HS-5 (cell line): ENCODE measurements at regions not wholly inside any gene's neighbourhood (a gene's known extent, or its start where the extent isn't known, plus 50 kb on each side); places are given as distances from the start of the nearest gene placed in this dataset.
"Not testable (repeated sequence)": the region's sequence is repeated elsewhere in the genome, so short reads cannot be mapped to it uniquely, and the experiment has no call there.

Experiments
- DNase-seq: peaks from one replicate; pipeline ENCODE4 v3.0.0-alpha.2; 2012; ENCODE audit warnings: low read depth

- DNase-seq, result no peak
These were observed 438.8 kb downstream of the EFNB2 start for GRCh38 chr13:106096661-106097092.

GRCh38 chr13:106095919-106096318 is 439.5 kb downstream of the EFNB2 start:
- DNase-seq, result no peak

GRCh38 chr13:106095406-106095805 is 440.1 kb downstream of the EFNB2 start:
- DNase-seq, result no peak

DNA sequence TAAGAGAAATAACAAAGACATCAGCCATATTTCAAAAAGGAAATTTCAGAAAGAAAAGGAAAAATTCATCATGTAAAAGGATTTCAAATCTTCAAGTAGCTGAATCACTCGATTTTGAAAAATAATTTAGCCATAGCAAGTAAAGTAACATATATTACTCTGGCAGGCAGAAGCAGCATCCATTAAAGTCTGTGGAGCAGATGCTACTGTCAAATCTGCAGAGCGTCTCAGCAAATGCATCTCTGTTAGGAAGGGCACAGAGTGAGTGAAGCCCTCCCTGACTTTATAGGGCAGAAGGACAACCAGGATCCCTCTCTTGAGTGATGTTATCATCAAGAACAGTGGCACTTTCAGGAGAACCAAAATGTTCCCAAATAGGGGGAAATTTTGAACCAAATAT is 445.5 kb downstream of the EFNB2 start:
- DNase-seq, result no peak

- DNase-seq, result no peak
These were observed 446.0 kb downstream of the EFNB2 start for GRCh38 chr13:106089261-106089980.

DNA sequence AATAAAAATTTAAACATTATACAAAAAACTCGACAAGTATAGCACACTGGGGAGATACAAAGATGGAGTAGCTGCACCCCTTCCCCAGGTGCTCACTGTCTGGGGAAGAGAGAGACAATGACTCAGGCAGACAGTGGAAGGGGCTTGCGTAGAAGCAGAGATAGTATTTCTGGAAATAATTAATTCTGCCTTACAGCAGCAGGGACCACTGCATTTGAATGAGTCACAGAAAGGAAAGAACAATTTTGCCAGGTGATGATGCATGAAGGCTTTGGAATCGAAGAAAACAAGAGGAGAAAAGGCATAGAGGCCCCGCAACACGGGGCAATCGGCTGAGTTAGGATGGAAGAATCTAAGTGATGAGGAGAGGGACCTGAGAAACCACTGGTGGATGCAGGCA is 447.4 kb downstream of the EFNB2 start:
- no peak for DNase-seq

DNA sequence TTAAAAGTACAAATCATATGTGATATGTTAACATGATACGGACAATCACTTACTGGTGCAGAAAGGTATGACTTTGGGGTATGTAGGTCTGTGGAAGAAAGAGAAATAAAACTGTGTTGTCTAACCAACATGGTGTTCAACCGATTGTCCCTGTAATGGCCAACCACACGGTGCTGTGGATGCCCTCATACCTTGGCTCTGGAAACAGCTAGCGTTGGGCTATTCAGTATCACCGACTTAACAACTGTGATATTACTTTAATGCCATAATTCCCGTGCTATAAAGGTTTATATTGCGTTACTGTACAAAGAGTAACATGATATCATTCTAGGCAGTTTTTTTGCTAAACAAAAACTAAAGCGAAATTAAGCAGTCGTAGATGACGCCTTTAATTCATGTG is 448.3 kb downstream of the EFNB2 start:
- DNase-seq, result no peak

DNA sequence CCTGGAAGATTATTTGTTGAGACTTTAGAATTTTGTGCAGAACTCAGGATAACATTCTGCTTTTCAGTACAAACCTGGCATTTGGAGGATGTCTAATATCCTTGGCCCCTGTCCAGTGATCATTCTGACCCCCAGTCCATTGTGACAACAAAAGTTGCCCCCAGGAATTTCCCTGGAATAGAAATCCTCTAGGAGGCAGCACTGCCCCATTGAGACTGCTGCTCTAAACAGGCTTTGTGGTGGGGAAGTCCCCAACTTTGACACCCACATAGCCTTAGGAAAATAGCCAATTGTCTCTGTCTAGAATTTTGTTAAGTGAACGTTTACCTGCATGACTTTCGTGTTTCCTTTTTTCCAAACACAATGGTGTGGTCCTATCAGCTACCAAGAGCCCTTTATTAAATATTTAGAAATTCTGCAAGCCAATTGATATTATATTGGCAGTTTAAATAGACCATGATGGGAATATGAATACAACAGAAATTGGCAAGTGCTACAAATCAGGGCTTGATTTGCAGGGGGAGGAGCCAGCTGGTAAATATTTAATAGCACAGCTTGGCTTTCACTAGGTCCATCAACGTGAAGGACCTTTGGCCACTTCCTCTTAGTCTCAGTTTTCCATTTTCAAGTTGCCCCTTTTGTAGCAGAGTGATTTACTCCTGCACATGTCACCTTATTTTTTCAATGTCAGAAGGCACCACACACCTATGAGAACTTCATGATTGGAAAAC is 451.7 kb downstream of the EFNB2 start:
- DNase-seq, result no peak

DNA sequence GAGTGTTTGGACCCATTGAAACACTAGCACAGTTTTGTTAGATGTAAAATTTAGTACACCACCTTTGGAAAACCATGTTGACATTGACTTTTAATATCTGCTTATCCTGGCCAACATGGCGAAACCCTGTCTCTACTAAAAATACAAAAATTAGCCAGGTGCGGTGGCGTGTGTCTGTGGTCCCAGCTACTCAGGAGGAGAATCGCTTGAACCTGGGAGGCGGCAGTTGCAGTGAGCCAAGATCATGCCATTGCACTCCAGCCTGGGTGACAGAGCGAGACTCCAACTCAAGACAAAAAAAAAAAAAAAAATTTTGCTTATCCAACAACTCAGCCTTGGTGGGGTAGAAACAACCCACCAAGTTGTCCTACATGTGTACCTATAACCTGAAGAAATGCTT is 454.2 kb downstream of the EFNB2 start:
- not testable (repeated sequence) for DNase-seq

DNA sequence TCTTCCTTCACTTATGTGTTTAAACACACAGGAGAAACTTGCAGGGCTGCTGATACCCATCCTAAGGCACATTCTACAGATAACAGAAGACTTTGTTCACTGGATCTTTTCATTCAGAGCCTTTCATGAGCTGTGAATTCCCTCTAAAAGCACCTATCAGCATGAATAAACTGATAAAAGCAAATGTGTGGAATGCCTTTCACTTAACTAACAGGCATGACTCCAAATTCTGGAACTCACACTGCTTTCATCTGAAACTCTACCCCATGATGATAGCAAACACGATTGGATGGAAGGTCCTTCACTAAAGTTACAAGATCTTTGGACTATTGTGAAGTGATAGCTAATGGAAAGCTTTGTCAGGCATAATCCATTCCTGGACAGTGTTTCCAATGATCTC is 457.3 kb downstream of the EFNB2 start:
- no peak for DNase-seq

- no peak for DNase-seq
These were observed 458.4 kb downstream of the EFNB2 start for GRCh38 chr13:106077017-106077416.

DNA sequence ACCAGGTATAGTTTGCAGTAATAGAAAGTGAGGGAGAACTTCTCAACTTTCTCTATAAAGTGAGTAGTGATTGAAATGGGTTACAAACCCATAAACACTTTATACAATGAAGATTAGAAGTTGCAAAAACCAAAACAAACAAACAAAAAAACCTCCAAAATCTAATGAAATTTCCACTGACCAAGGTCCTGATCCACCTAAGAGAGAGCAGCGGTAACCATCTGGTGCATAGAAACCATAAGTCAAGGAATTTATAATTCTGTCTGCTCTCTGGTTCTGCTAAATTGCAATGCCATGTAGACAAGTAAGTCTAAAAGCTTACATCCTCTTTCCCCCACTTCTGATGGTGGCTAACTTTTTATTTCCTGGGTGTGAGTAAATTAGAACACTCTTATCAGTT is 463.4 kb downstream of the EFNB2 start:
- no peak for DNase-seq

DNA sequence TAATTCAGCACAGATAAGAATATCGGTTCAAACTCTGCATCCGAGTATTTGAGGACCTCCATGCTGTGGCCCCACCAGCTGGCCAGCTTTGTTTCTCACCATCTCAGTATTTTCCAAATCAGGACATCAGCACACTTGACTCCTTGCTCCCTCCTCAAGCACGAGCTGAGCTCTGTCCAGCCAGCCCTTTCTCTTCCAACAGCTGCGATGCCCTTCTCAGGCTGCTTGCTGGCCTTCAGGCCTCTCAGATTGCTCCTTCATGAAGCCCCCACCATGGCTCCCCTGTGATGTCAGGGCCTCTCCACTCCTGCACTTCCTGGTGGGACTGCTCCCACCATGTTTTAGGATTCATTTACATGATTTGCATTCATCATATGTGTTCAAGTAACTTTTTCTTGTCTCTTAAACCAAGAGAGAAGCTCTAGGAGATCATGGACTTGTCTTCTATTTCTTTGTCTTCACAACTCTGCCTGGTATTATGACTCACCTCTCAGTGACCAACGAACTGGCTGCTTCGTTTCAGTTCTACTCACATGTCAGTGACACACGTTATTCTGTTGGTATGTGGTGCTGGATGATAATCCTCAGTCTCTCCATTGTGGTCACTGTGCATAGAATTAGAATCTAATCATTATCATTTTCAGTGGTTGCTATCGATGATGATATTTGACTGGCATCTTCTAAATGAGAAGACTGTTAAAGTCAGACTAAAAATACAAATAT is 471.7 kb downstream of the EFNB2 start:
- DNase-seq, result peak; percentile 59

GRCh38 chr13:106061781-106062180 is 473.7 kb downstream of the EFNB2 start:
- no peak for DNase-seq

DNA sequence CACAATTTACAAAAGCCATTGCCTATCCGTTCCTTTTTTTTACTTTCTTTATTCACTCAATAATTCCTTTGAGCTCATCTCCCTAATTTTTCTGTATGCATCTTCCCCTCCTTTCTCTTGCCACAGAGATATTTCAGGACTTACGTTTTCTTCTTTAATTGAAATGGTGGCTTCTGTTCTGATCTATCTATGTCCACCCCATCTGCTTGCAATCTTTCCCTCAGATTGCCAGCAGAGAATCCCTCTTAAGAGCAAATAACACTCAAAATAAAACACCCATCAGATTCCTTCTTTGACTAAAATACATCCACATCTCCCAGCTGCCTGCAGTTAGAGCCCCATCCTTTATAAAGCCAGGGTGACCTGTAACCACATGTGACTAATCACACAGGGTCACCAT is 478.6 kb downstream of the EFNB2 start:
- no peak for DNase-seq

DNA sequence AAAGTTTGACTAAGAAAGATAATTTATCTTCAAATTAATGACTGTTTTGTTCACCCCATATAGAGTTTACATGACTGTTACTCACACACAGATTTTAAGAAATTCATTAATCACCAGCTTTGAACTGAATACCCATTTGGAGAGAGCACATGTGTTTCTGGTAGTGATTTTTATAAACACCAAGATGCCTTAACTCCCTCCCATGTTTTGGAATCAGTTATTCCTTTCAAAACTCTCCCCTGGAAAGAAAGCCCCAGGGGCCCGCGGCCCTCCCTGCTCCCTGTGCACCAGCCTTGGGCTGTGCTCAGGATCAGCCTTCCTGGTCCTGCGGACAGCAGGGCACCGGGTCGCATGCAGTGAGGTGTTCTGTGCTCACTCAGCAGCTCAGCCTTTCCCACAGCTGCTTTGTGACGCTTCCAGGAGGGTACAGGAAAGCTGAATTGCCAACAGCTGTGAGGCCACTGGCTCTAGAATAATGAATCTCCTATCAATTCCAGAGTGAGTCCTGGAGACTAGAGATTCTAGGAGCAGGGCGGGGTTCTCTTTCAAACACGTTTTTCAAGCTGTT is 483.2 kb downstream of the EFNB2 start:
- DNase-seq, result no peak

- no peak for DNase-seq
These were observed 486.3 kb downstream of the EFNB2 start for GRCh38 chr13:106049171-106049570.

- no peak for DNase-seq
These were observed 487.1 kb downstream of the EFNB2 start for GRCh38 chr13:106048386-106048785.

- no peak for DNase-seq
These were observed 487.6 kb downstream of the EFNB2 start for GRCh38 chr13:106047859-106048258.

- no peak for DNase-seq
These were observed 492.4 kb downstream of the EFNB2 start for GRCh38 chr13:106042996-106043581.

DNA sequence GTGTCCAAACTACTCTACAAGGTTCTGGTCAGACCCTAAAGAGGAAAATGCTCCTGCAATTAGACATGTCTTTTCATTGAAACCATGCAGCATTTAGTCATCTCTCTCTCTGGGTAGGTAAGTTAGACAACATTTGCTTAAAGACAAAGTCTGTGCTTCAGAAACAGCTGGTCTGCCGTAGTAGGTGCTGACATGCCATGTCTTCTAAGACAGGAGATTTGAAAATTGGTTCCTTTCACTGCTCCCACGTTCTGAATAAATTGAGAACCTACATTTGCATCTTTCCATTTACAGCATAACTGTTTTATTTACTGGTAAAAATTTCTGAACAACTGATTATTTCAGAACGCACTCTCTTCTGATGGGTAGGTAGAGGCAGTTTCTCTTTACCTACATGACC is 494.0 kb downstream of the EFNB2 start:
- no peak for DNase-seq

DNA sequence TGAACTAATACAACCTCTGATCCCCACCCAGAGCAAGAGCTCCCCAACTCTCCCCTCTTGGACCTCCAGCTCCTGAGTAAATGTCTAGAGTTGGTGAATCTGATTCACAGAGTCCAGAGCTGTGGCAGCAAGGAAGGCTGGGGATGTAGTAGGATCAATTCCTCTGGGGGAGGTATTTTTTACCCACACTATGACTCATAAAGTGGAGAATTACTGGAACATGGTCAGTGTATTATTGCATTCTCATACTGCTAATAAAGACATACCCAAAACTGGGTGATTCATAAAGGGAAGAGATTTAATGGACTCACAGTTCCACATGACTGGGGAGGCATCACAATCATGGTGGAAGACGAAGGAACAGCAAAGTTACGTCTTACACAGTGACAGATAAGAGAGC is 496.7 kb downstream of the EFNB2 start:
- DNase-seq, result peak; percentile 29
